Caki2 (cell line): ENCODE measurements at regions not wholly inside any gene's neighbourhood (a gene's known extent, or its start where the extent isn't known, plus 50 kb on each side); places are given as distances from the start of the nearest gene placed in this dataset.

Source experiments
- DNase-seq: peaks from one replicate; pipeline ENCODE4 v3.0.0-alpha.2; 2015; ENCODE audit warnings: low read depth
- in situ Hi-C: cut with HindIII; loops from 2 replicates; pipeline ENCODE4 v1.10.0; 2016; ENCODE audit warnings: low sequenced_read_pairs, low pct_unique_long_range_greater_than_20kb, mixed read lengths

GRCh38 chr9:134552349-134552990 lies 89.1 kb upstream of the COL5A1 start:
- in situ Hi-C loops = no loop called here
- no peak for DNase-seq

- no peak for DNase-seq
- in situ Hi-C loops = no loop called here
Observed at GRCh38 chr9:134553061-134553891, 88.3 kb upstream of the COL5A1 start.

- in situ Hi-C loops = no loop called here
- no peak for DNase-seq
Observed at GRCh38 chr9:134553996-134554372, 87.6 kb upstream of the COL5A1 start.

DNA sequence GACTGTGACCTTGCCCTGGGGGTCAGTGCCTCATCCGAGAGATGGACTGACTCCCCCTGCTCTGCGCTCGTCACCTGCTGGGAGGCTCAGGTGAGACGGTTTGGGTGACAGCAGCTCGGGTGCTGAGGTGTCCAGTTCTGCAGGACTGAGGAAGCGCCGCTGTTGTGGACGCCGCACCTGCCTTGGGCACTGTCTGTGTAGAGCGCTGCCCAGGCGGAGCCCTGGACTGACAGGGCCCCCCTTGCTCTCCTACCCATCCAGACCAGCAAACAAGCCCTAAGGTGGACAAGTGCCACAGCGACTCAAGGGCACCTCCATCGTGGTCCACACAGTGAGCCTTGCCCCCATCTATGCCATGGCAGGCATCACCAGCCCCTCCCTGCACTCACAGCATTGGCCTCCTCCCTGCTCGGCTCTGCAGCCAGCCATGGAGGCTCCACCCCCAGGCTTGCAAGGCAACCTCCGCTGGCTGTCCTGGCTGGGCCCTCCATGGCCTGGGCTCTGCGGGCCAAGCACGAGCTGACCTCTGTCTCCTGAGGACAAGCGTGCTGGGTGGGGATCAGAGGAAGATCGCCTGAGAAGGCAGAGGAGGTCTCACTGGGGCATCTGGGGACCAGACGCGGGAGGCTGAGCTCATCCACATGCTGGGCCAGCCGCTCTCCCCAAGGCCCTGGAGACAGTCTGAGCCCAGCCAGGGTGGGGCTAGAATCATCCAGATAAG lies 87.1 kb upstream of the COL5A1 start:
- in situ Hi-C loops = no loop called here
- DNase-seq = no peak

GRCh38 chr9:134555094-134555650 lies 86.4 kb upstream of the COL5A1 start:
- no peak for DNase-seq
- in situ Hi-C loops = no loop called here

- DNase-seq = no peak
Observed at GRCh38 chr9:134556531-134557068, 85.0 kb upstream of the COL5A1 start.

GRCh38 chr9:134557331-134557730 lies 84.3 kb upstream of the COL5A1 start:
- in situ Hi-C loops = no loop called here

More at GRCh38 chr9:134556531-134557068, 85.0 kb upstream of the COL5A1 start:
- in situ Hi-C loops = no loop called here

DNA sequence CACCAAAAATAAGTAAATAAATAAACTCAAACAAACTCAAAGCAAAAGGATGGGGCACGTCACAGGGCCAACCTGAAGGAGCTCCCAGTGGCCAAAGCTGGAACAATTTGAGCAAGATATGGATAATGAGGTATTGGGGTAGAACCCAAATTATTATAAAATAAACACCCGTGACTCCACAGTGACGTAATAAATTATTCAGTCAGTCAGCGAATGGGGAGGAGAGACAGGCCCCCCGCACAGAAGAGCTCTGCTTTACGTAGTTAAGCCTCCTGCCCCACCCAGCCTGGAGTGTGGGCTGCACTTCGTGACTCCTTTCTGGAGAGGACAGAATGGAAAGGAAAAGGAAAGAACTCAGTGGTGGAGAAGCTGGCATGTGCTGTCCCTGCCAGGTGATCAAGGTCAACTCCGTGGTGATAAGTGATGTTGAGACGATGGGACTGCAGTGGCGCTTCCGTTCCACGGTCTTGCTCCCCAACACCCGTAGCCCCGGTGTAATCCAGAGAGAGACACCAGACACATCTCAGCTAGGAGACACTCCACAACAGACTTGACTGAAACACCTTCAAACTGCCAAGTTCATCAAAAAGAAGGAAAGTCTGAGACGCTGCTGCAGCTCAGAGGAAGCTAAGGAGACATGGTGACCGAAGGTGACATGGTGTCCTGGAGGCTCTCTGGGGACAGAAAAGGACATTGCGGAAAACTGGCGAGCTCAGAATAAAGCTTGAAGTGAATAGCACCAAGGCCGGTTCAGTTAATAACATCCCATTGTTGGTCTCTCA lies 83.3 kb upstream of the COL5A1 start:
- DNase-seq = no peak
- in situ Hi-C loops = no loop called here

More at GRCh38 chr9:134557331-134557730, 84.3 kb upstream of the COL5A1 start:
- DNase-seq = no peak

DNA sequence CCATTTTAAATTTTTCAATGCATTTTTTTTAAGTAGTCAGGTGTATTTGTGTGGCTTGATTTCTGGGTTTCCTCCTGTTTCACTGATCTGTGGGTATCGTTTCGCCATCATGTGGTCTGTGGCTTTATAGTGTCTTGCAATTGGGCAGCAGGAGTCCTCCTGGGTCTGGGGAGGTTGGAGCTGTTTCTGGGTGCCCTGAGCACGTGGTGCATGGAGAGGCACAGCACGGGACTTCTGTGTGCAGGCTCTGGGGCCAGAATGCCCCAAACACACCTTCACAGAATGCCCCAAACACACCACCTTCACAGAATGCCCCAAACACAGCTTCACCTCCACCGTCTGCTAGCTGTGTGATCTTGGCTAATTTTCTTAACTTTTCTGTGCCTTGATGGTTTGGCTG lies 82.6 kb upstream of the COL5A1 start:
- in situ Hi-C loops = no loop called here
- no peak for DNase-seq

GRCh38 chr9:134560206-134560605 lies 81.4 kb upstream of the COL5A1 start:
- in situ Hi-C loops = no loop called here
- no peak for DNase-seq

DNA sequence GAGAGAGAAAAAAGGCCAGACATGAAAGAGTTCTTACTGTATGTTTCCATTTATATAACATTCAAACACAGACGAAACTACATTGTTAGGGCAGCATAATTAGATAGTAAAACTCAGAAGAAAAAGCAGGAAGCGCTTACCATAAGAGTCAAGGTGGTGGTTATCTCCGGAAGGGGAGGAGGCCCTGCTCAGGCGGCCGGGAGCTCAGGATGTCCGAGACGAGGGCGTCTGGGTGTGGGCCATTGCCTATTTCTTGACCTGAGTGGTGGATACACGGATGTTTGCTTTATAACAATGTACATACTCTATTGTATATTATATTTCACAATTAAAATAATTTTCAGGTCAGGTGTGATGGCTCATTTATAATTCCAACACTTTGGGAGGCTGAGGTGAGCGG lies 80.9 kb upstream of the COL5A1 start:
- DNase-seq = no peak
- in situ Hi-C loops = no loop called here

DNA sequence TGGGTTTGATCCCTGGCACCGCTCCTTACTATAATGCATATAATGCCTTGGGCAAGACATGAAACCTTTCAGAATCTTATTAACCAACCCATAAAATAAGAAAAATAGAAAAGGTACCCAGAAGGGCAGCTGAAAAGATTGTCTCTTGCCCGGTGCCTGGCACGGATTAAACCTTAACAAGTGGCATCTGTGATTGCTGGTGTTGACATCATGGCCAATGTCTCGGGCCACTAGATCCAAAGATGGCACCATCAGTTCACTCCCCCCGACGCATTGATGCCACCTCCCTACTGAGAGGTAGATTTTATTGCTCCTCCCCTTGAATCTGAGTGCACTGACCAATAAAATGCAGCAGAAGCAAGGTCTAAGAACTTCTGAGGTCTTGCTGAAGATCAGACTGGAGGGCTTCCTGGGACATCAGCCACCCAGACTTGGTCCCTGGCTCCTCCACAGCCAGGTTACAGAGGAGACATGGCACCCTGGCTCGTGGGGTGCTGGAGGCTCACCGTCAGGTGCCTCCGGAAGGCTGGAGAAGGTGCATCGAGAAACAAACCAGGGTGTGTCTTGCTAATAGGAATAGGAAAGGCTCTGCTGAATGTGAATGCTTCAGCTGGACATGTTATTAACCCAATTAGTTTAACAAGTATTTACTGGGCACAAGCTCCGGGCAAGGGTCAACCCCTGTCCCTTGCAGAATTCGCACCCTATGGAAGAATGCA lies 80.0 kb upstream of the COL5A1 start:
- in situ Hi-C loops = no loop called here
- DNase-seq = no peak

DNA sequence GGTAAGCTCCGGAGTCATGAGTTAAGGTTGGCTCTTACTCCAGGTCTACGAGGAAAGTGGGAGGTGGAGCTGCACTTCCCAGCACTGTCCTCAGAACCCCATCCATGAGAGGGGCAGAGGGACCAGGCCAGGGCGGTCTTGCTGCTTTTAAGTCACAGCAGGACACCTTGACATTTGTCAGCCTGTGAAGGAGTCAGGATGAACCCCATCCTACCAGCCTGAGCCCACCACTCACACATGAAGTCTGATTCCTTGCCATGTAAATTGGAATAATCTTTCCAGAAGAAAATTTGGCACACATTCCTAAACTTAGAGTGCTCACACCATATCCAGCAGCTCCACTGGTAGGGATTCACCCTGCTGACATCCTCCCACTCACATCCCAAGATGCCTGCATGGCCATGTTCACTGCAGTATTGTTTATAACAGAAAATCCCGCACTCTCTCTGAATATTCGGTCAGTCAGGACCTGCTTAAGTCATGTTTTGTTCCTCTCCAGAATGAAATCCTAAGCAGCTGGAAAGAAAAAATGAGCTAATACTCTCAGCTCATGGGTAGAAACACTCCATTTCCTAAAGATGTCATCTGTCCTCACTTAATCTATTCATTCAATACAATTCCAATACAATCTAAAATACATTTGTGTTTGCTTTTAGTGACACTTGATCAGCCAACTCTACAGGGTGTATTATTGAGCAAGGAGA lies 79.3 kb upstream of the COL5A1 start:
- in situ Hi-C loops = no loop called here
- DNase-seq = no peak

- in situ Hi-C loops = no loop called here
- no peak for DNase-seq
Observed at GRCh38 chr9:134563397-134563796, 78.2 kb upstream of the COL5A1 start.

- in situ Hi-C loops = no loop called here
- DNase-seq = peak; percentile 26
Observed at GRCh38 chr9:134564431-134565170, 77.0 kb upstream of the COL5A1 start.

DNA sequence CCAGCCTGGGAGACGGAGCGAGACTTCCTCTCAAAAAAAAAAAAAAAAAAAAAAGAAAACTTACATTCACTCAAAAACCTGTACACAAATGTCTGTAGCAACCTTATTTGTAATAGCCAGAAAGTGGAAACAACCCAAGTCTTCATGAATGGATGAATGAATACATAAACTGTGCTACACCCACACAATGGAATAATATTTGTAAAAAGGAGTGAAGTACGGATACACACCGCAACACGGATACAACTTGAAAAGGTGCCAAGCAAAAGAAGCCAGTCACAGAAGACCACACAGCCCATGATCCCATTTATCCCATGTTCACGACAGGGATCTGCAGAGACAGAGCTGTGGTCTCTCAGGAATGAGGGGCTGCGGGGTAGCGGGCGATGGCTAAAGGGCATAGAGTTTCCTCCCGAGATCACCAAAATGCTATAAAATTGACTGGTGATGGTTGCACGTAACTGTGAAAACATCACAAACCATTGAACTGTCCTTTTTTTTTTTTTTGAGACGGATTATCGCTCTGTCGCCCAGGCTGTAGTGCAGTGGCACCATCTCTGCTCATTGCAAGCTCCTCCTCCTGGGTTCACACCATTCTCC lies 76.2 kb upstream of the COL5A1 start:
- in situ Hi-C loops = no loop called here

More for the DNA sequence above, 76.2 kb upstream of the COL5A1 start:
- DNase-seq = no peak
